ENCODE measurements at regions not wholly inside any gene's neighbourhood (a gene's known extent, or its start where the extent isn't known, plus 50 kb on each side); places are given as distances from the start of the nearest gene placed in this dataset.
A peak's percentile ranks its signal among the peaks of the same experiment; 100 is the strongest.
"Not testable (repeated sequence)": the region's sequence is repeated elsewhere in the genome, so short reads cannot be mapped to it uniquely, and the experiment has no call there.

- Histone ChIP-seq H3K27me3 (ENCODE audit: control insufficient read depth in 4 of 4, insufficient read depth in 4 of 4, low read length in 3 of 4) (no peaks in the 10 kb centered on the region), H3K4me3 (ENCODE audit: low read depth in 1 of 3, low read length in 3 of 3) (no peak overlapping the region), H3K36me3 (ENCODE audit: control insufficient read depth in 4 of 4, insufficient read depth in 3 of 4, low read depth in 1 of 4, low read length in 3 of 4) (no peaks in the 10 kb centered on the region), H3K9ac (ENCODE audit: low read depth in 1 of 2, low read length in 2 of 2) (no peak overlapping the region), H3K9me3 (ENCODE audit: control insufficient read depth in 4 of 4, low read length in 3 of 4) (no peaks in the 10 kb centered on the region), H3K27ac (ENCODE audit: low read depth in 1 of 2, low read length in 2 of 2) (no peak overlapping the region), H3K4me1 (ENCODE audit: control insufficient read depth in 4 of 4, insufficient read depth in 4 of 4, low read length in 3 of 4) (peaks cover 0 to 6% (median 3%) of the 10 kb centered on the region in 4 donors)
- 38% methylated on average over 2 of the region's 2 CpGs for WGBS
- no peak for DNase-seq (ENCODE audit: low spot score)
- TF ChIP-seq REST (IDR thresholded peaks at IDR 0.05) (no peak), HNF4A (conservative IDR thresholded peaks at IDR 0.05) (peak; percentile 32 to 38)
Observed at GRCh38 chr3:26498271-26498670, 124.3 kb upstream of the LRRC3B start.

GRCh38 chr3:26505399-26505798 lies 117.2 kb upstream of the LRRC3B start:
- no peak overlapping the region for H3K4me3 ChIP-seq (ENCODE audit: low read depth in 1 of 3, low read length in 3 of 3)
- no peak overlapping the region for H3K9ac ChIP-seq (ENCODE audit: low read depth in 1 of 2, low read length in 2 of 2)
- no peaks in the 10 kb centered on the region for H3K9me3 ChIP-seq (ENCODE audit: control insufficient read depth in 4 of 4, low read length in 3 of 4)
- H3K27me3 ChIP-seq (ENCODE audit: control insufficient read depth in 4 of 4, insufficient read depth in 4 of 4, low read length in 3 of 4): no peaks in the 10 kb centered on the region
- no peaks in the 10 kb centered on the region for H3K36me3 ChIP-seq (ENCODE audit: control insufficient read depth in 4 of 4, insufficient read depth in 3 of 4, low read depth in 1 of 4, low read length in 3 of 4)
- DNase-seq (ENCODE audit: low spot score): no peak
- no peak overlapping the region for H3K27ac ChIP-seq (ENCODE audit: low read depth in 1 of 2, low read length in 2 of 2)
- no peaks in the 10 kb centered on the region for H3K4me1 ChIP-seq (ENCODE audit: control insufficient read depth in 4 of 4, insufficient read depth in 4 of 4, low read length in 3 of 4)
- TF ChIP-seq HNF4G (IDR thresholded peaks at IDR 0.05) (no peak), EGR1 (IDR thresholded peaks at IDR 0.05; ENCODE audit: low read depth in 2 of 2) (no peak), YY1 (IDR thresholded peaks at IDR 0.05) (no peak), HNF4A (conservative IDR thresholded peaks at IDR 0.05) (no peak), RAD21 (IDR thresholded peaks at IDR 0.05) (no peak), JUND (IDR thresholded peaks at IDR 0.05) (no peak), NR2F2 (IDR thresholded peaks at IDR 0.05) (no peak), FOXA1 (IDR thresholded peaks at IDR 0.05) (no peak), REST (IDR thresholded peaks at IDR 0.05) (no peak), MAX (IDR thresholded peaks at IDR 0.05) (no peak)
- WGBS: 47% methylated on average over 3 of the region's 3 CpGs

- not testable (repeated sequence) for H3K36me3 ChIP-seq (ENCODE audit: control insufficient read depth in 4 of 4, insufficient read depth in 3 of 4, low read depth in 1 of 4, low read length in 3 of 4); H3K27ac ChIP-seq (ENCODE audit: low read depth in 1 of 2, low read length in 2 of 2); H3K27me3 ChIP-seq (ENCODE audit: control insufficient read depth in 4 of 4, insufficient read depth in 4 of 4, low read length in 3 of 4); H3K9ac ChIP-seq (ENCODE audit: low read depth in 1 of 2, low read length in 2 of 2); DNase-seq (ENCODE audit: low spot score); H3K9me3 ChIP-seq (ENCODE audit: control insufficient read depth in 4 of 4, low read length in 3 of 4); H3K4me3 ChIP-seq (ENCODE audit: low read depth in 1 of 3, low read length in 3 of 3); H3K4me1 ChIP-seq (ENCODE audit: control insufficient read depth in 4 of 4, insufficient read depth in 4 of 4, low read length in 3 of 4)
- 82% methylated on average over 5 of the region's 5 CpGs for WGBS
Observed at GRCh38 chr3:26514445-26515029, 108.0 kb upstream of the LRRC3B start.

Measured in liver (tissue), 7 donors.